PFSK-1 (cell line): ENCODE measurements at regions not wholly inside any gene's neighbourhood (a gene's known extent, or its start where the extent isn't known, plus 50 kb on each side); places are given as distances from the start of the nearest gene placed in this dataset.

Experiments
- FOXP2 ChIP-seq: optimal IDR thresholded peaks from 2 replicates; pipeline ENCODE3; 2011; ENCODE audit warnings: borderline replicate concordance, control low read depth, inconsistent platforms; ENCODE audit not compliant: insufficient read depth; ENCODE audit errors: extremely low read length, extremely low read depth
- POLR2AphosphoS5 ChIP-seq: IDR thresholded peaks from 2 replicates; pipeline ENCODE4 v1.6.1; 2012; ENCODE audit warnings: low read depth, mild to moderate bottlenecking, control low read depth, low read length, moderate library complexity
- SIN3A ChIP-seq: IDR thresholded peaks from 2 replicates; pipeline ENCODE4 v1.6.1; 2012; ENCODE audit warnings: mild to moderate bottlenecking, low read length, moderate library complexity, borderline replicate concordance; ENCODE audit not compliant: insufficient read depth
- TAF1 ChIP-seq: IDR thresholded peaks from 2 replicates; pipeline ENCODE4 v1.6.1; 2012; ENCODE audit warnings: low read length, control low read depth, borderline replicate concordance; ENCODE audit not compliant: insufficient read depth
- TF ChIP-seq, protein P1 (sequence below), 2 experiments: IDR thresholded peaks; 2 replicates each; pipeline versions ENCODE4 v1.6.1 to v1.8.0; 2011 to 2012; ENCODE audit warnings: low read depth in 2 of 2, low read length in 2 of 2, control low read depth in 1 of 2, inconsistent platforms in 1 of 2, mild to moderate bottlenecking in 1 of 2, moderate library complexity in 1 of 2; ENCODE audit not compliant: insufficient read depth in 1 of 2

DNA sequence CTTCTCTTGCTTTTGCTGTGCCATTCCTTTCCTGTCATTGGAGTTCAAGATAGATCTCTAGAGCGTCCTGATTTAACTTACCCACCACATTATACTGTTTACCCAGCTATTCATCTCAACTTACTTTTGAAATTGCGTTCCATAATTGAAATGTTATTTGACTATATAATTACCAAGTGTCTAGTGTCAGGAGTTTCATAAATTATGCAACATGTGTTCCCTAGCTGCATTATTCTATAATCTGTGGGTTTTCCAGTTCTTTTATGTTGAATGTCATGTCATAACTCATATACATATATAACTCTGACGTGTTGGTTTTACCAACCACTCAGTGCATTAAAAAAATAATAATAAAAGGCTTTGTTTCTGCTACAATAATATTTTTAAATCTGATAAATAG is 285.9 kb upstream of the ARSJ start:
- TF ChIP-seq POLR2AphosphoS5 (no peak), SIN3A (no peak), FOXP2 (no peak), TAF1 (no peak)
- TF ChIP-seq, protein P1, sequence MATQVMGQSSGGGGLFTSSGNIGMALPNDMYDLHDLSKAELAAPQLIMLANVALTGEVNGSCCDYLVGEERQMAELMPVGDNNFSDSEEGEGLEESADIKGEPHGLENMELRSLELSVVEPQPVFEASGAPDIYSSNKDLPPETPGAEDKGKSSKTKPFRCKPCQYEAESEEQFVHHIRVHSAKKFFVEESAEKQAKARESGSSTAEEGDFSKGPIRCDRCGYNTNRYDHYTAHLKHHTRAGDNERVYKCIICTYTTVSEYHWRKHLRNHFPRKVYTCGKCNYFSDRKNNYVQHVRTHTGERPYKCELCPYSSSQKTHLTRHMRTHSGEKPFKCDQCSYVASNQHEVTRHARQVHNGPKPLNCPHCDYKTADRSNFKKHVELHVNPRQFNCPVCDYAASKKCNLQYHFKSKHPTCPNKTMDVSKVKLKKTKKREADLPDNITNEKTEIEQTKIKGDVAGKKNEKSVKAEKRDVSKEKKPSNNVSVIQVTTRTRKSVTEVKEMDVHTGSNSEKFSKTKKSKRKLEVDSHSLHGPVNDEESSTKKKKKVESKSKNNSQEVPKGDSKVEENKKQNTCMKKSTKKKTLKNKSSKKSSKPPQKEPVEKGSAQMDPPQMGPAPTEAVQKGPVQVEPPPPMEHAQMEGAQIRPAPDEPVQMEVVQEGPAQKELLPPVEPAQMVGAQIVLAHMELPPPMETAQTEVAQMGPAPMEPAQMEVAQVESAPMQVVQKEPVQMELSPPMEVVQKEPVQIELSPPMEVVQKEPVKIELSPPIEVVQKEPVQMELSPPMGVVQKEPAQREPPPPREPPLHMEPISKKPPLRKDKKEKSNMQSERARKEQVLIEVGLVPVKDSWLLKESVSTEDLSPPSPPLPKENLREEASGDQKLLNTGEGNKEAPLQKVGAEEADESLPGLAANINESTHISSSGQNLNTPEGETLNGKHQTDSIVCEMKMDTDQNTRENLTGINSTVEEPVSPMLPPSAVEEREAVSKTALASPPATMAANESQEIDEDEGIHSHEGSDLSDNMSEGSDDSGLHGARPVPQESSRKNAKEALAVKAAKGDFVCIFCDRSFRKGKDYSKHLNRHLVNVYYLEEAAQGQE (IDR thresholded peaks at IDR 0.05; ENCODE audit: insufficient read depth in 1 of 2, low read depth in 2 of 2, low read length in 2 of 2): no peak

DNA sequence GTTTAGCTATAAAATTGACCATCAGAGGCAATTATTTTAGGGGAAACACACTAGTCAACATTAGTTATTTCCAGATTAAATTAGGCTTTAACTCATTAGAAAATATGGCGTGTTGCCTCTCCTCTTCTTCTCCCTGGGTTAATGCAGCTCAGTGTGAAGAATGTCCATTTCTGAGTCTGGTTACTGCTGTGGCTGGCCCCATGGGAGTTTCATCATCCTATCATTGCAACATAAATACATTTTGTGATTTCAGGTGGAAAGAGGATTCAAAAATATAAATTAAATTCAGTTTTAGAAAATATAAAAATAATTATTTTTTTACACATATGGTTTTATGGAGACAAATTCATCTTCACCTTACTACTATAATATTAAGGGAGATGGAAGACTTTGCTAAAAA is 288.5 kb upstream of the ARSJ start:
- TF ChIP-seq FOXP2 (no peak), TAF1 (no peak), POLR2AphosphoS5 (no peak), SIN3A (no peak)
- TF ChIP-seq, protein P1 (IDR thresholded peaks at IDR 0.05; ENCODE audit: insufficient read depth in 1 of 2, low read depth in 2 of 2, low read length in 2 of 2): no peak

DNA sequence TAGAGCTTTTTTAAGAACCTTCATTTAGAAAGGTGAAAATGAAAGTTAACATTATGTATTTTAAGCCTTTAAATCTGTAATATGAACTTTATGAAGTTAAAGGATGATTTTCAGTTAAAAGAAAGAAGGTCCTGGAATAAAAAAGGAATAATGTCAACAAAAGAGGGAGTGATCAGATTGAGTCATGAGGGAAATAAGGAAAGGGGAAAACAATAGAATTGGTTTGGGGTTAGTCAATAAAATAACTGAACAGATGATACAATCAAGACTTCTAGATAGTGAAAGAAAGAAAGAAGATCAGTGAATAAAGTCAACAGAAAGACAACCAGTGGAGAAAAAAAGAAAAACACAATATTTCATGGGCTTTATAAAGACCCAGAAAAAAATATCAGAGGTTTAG is 291.6 kb upstream of the ARSJ start:
- TF ChIP-seq POLR2AphosphoS5 (no peak), FOXP2 (no peak)
- TF ChIP-seq, protein P1 (IDR thresholded peaks at IDR 0.05; ENCODE audit: insufficient read depth in 1 of 2, low read depth in 2 of 2, low read length in 2 of 2): no peak

DNA sequence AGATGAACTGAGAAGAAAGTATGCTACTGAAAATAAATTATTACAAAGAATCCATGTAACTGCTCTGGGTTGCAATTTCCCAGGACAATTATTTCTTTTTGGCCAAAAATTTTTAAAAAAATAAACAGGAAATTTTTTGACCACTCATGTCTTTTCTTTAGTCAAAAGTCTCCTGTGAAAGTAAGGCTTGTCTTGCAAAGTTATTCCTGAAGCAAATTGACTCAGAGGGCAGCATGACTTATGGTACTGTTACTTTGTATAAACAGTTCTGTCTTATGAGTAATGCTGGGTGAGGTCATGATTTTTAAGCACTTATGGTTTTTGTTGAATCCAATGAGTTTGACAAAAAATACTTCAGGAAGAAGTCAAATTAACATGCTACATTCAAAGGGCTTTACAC is 292.8 kb upstream of the ARSJ start:
- TF ChIP-seq SIN3A (no peak), FOXP2 (no peak), POLR2AphosphoS5 (no peak), TAF1 (no peak)
- TF ChIP-seq, protein P1 (IDR thresholded peaks at IDR 0.05; ENCODE audit: insufficient read depth in 1 of 2, low read depth in 2 of 2, low read length in 2 of 2): no peak

DNA sequence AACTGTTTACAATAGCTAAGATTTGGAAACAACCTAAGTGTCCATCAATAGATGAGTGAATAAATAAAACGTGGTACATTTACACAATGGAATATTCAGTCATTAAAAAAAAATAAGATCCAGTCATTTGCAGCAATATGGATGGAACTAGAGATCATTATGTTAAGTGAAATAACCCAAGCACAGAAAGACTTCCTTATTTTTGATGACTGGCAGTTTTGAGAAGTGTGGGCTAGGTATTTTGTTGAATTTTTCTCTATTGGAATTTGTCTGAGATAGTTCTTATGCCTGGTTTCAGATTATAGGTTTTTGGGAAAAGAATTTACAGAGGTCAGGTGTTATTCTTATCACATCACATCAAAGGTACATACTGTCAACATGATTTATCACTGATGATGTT is 293.8 kb upstream of the ARSJ start:
- TF ChIP-seq TAF1: no peak
- TF ChIP-seq, protein P1 (IDR thresholded peaks at IDR 0.05; ENCODE audit: insufficient read depth in 1 of 2, low read depth in 2 of 2, low read length in 2 of 2): no peak
- no peak for TF ChIP-seq POLR2AphosphoS5
- no peak for TF ChIP-seq SIN3A
- no peak for TF ChIP-seq FOXP2
